ENCODE measurements at regions not wholly inside any gene's neighbourhood (a gene's known extent, or its start where the extent isn't known, plus 50 kb on each side); places are given as distances from the start of the nearest gene placed in this dataset.

DNA sequence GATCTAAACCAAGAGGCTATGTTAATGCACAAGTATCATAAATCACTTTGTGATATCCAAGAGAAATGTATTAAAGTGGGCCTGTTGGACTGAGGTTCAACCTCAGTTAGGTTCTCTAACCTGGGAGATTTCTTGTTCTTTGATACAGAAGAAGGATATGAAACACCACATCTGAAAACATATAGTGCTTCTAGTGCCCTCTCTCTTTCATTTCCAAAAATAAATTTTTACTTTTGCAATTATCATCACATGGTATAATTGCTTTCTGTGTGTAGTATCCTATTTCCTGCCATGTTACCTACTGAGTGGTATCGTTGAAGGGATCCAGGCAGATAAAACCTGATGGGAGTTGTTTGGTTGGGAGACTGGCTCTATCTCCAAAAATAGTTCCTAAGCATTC, 264.9 kb downstream of the CCER1 start:
- TF ChIP-seq CTCF (IDR thresholded peaks at IDR 0.05) (no peak), POLR2A (IDR thresholded peaks at IDR 0.05) (no peak)
